ENCODE measurements at regions not wholly inside any gene's neighbourhood (a gene's known extent, or its start where the extent isn't known, plus 50 kb on each side); places are given as distances from the start of the nearest gene placed in this dataset.

GRCh38 chr7:113331155-113331898 lies 213.0 kb upstream of the SMIM30 start:
- no peak overlapping the region for H3K27ac ChIP-seq
- no peaks in the 10 kb centered on the region for H3K4me1 ChIP-seq
- intact Hi-C loops (cut with DNase I; ENCODE audit: low total_unique reads) = no loop called here
- no peaks in the 10 kb centered on the region for H3K36me3 ChIP-seq
- no peak for DNase-seq
- H3K27me3 ChIP-seq = no peaks in the 10 kb centered on the region
- in situ Hi-C loops (cut with MboI; ENCODE audit: low pct_ligation_motif_present in 1 of 4, low pct_unique_long_range_greater_than_20kb in 1 of 4, low sequenced_read_pairs in 3 of 4) = no loop called here
- no peak overlapping the region for H3K4me3 ChIP-seq
- 74 to 87% methylated on average over 4 to 14 of the region's 15 CpGs for WGBS, 2 donors (ENCODE audit: low coverage in 1 of 2)
- no peaks in the 10 kb centered on the region for H3K9me3 ChIP-seq
- TF ChIP-seq CTCF (IDR thresholded peaks at IDR 0.05) (no peak), POLR2A (IDR thresholded peaks at IDR 0.05) (no peak), POLR2AphosphoS5 (IDR thresholded peaks at IDR 0.05) (no peak), EP300 (IDR thresholded peaks at IDR 0.05; ENCODE audit: low read depth) (no peak)

GRCh38 chr7:113321201-113321600 lies 202.8 kb upstream of the SMIM30 start:
- in situ Hi-C loops (cut with MboI; ENCODE audit: low pct_ligation_motif_present in 1 of 4, low pct_unique_long_range_greater_than_20kb in 1 of 4, low sequenced_read_pairs in 3 of 4) = no loop called here
- TF ChIP-seq POLR2A (IDR thresholded peaks at IDR 0.05) (no peak), EP300 (IDR thresholded peaks at IDR 0.05; ENCODE audit: low read depth) (no peak), POLR2AphosphoS5 (IDR thresholded peaks at IDR 0.05) (no peak), CTCF (IDR thresholded peaks at IDR 0.05) (no peak)

GRCh38 chr7:113320419-113320818 lies 202.1 kb upstream of the SMIM30 start:
- WGBS, 2 donors (ENCODE audit: low coverage in 1 of 2) = 81% methylated on average over 4 of the region's 4 CpGs; no CpG with 5 or more reads in 1 of the 2 donors
- H3K27ac ChIP-seq = no peak overlapping the region
- TF ChIP-seq EP300 (IDR thresholded peaks at IDR 0.05; ENCODE audit: low read depth) (no peak), POLR2AphosphoS5 (IDR thresholded peaks at IDR 0.05) (no peak), POLR2A (IDR thresholded peaks at IDR 0.05) (no peak), CTCF (IDR thresholded peaks at IDR 0.05) (no peak)

More at GRCh38 chr7:113321201-113321600, 202.8 kb upstream of the SMIM30 start:
- H3K4me3 ChIP-seq = no peak overlapping the region
- H3K27ac ChIP-seq = no peak overlapping the region
- intact Hi-C loops (cut with DNase I; ENCODE audit: low total_unique reads) = no loop called here
- no peaks in the 10 kb centered on the region for H3K4me1 ChIP-seq
- no peaks in the 10 kb centered on the region for H3K9me3 ChIP-seq
- H3K36me3 ChIP-seq = no peaks in the 10 kb centered on the region
- no peak for DNase-seq
- no peaks in the 10 kb centered on the region for H3K27me3 ChIP-seq
- WGBS, 2 donors (ENCODE audit: low coverage in 1 of 2) = 67% methylated on average over 2 of the region's 2 CpGs; no CpG with 5 or more reads in 1 of the 2 donors

GRCh38 chr7:113314594-113314993 lies 196.2 kb upstream of the SMIM30 start:
- no peaks in the 10 kb centered on the region for H3K9me3 ChIP-seq
- 25 to 33% methylated on average over 2 of the region's 2 CpGs for WGBS, 2 donors (ENCODE audit: low coverage in 1 of 2)
- in situ Hi-C loops (cut with MboI; ENCODE audit: low pct_ligation_motif_present in 1 of 4, low pct_unique_long_range_greater_than_20kb in 1 of 4, low sequenced_read_pairs in 3 of 4) = no loop called here

More at GRCh38 chr7:113320419-113320818, 202.1 kb upstream of the SMIM30 start:
- Histone ChIP-seq H3K9me3 (no peaks in the 10 kb centered on the region), H3K4me3 (no peak overlapping the region), H3K36me3 (no peaks in the 10 kb centered on the region), H3K27me3 (no peaks in the 10 kb centered on the region), H3K4me1 (no peaks in the 10 kb centered on the region)
- no peak for DNase-seq
- intact Hi-C loops (cut with DNase I; ENCODE audit: low total_unique reads) (no loop called here), in situ Hi-C loops (cut with MboI; ENCODE audit: low pct_ligation_motif_present in 1 of 4, low pct_unique_long_range_greater_than_20kb in 1 of 4, low sequenced_read_pairs in 3 of 4) (no loop called here)

More at GRCh38 chr7:113314594-113314993, 196.2 kb upstream of the SMIM30 start:
- no peak for DNase-seq
- Histone ChIP-seq H3K27ac (no peak overlapping the region), H3K36me3 (no peaks in the 10 kb centered on the region), H3K4me1 (peaks cover 0 to 5% (median 0%) of the 10 kb centered on the region in 4 donors), H3K27me3 (no peaks in the 10 kb centered on the region), H3K4me3 (no peak overlapping the region)
- no peak for TF ChIP-seq CTCF (IDR thresholded peaks at IDR 0.05)
- intact Hi-C loops (cut with DNase I; ENCODE audit: low total_unique reads) = no loop called here

Measured in transverse colon (tissue), 4 donors.